ENCODE measurements at regions not wholly inside any gene's neighbourhood (a gene's known extent, or its start where the extent isn't known, plus 50 kb on each side); places are given as distances from the start of the nearest gene placed in this dataset.

DNA sequence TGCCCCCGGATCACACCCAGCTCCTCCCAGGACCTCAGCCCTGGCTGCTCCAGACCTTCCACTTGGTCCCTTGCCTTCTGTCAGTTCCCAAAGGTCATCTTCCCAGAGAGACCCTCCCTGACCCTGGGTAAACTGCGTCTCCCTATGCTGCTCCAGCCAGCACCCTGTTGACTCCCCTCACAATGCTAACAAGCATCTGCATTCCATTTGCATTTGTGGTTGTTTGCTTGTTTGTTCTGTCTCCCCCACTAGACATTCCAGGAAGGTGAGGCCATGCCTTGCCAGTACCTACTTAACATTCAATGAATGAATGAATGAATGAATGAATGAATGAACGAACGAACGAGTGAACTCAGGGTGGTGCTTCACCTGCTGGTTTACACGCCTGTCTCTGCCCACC lies 171.2 kb downstream of the WSCD1 start:
- intact Hi-C loops (cut with micrococcal nuclease) (no loop called here), dilution Hi-C loops (cut with HindIII; ENCODE audit: low sequenced_read_pairs, unreplicated experiment) (no loop called here), in situ Hi-C loops (cut with MboI; ENCODE audit: low sequenced_read_pairs) (no loop called here)
- H3K23ac ChIP-seq (ENCODE audit: low read depth, low read length) = no peak overlapping the region
- no peaks in the 10 kb centered on the region for H3K9me1 ChIP-seq (ENCODE audit: insufficient read depth, low read length)
- no peak overlapping the region for H4K91ac ChIP-seq (ENCODE audit: insufficient read depth, low read depth, low read length)
- no peak overlapping the region for H3K18ac ChIP-seq (ENCODE audit: low read depth, low read length)
- no peak overlapping the region for H2AK5ac ChIP-seq (ENCODE audit: low read depth, low read length)
- H3K36me3 ChIP-seq (ENCODE audit: control insufficient read depth, insufficient read depth, low read length) = no peaks in the 10 kb centered on the region
- H2BK15ac ChIP-seq (ENCODE audit: low read depth, low read length) = no peak overlapping the region
- TF ChIP-seq RAD21 (IDR thresholded peaks at IDR 0.05; ENCODE audit: low read length) = no peak
- DNase-seq (no peak), ATAC-seq (ENCODE audit: low read depth) (no peak)
- H3K14ac ChIP-seq (replicated peaks; ENCODE audit: low read depth, low read length) = no peak overlapping the region
- H3K27ac ChIP-seq (ENCODE audit: insufficient read depth, low read length) = no peak overlapping the region
- no peak overlapping the region for H4K8ac ChIP-seq (ENCODE audit: low read depth in 2 of 2, low read length in 2 of 2)
- H3K56ac ChIP-seq (ENCODE audit: extremely low read depth, insufficient read depth, low read length) = no peak overlapping the region
- POLR2A ChIA-PET (ENCODE audit: unreplicated experiment) = no interaction called here
- WGBS, 2 experiments (ENCODE audit: extremely low coverage in 2 of 2, insufficient read length in 1 of 2) = no CpG with 5 or more reads among the region's 6 CpGs
- H4K5ac ChIP-seq (ENCODE audit: low read depth, low read length) = no peak overlapping the region
- H3K4me3 ChIP-seq (ENCODE audit: insufficient read depth, low read depth, low read length) = no peak overlapping the region
- no peak overlapping the region for H3K9ac ChIP-seq (ENCODE audit: low read depth, low read length)
- CTCF ChIA-PET = no interaction called here
- H2BK20ac ChIP-seq (ENCODE audit: low read depth, low read length) = no peak overlapping the region
- no peaks in the 10 kb centered on the region for H4K20me1 ChIP-seq (ENCODE audit: insufficient read depth, low read length)
- H3K79me1 ChIP-seq (ENCODE audit: low read depth in 1 of 2, low read length in 2 of 2) = no peaks in the 10 kb centered on the region
- no peaks in the 10 kb centered on the region for H3K4me1 ChIP-seq (ENCODE audit: control insufficient read depth, insufficient read depth, low read length)
- no peaks in the 10 kb centered on the region for H3K27me3 ChIP-seq (ENCODE audit: control insufficient read depth, insufficient read depth, low read length)
- H2BK120ac ChIP-seq (ENCODE audit: low read depth, low read length) = no peak overlapping the region
- H2BK5ac ChIP-seq (ENCODE audit: low read depth, low read length, poor library complexity, severe bottlenecking) = no peak overlapping the region
- no peak overlapping the region for H3K4ac ChIP-seq (ENCODE audit: low read depth, low read length)
- no peaks in the 10 kb centered on the region; the same call in 1 of the 2 replicates for H3K9me3 ChIP-seq (ENCODE audit: control insufficient read depth, insufficient read depth, low read length)
- no peak overlapping the region for H3K4me2 ChIP-seq (ENCODE audit: low read depth, low read length)
- no peak overlapping the region for H2AK9ac ChIP-seq (replicated peaks; ENCODE audit: low read depth, low read length, poor library complexity)
- BruUV-seq (replicated peaks) = no TSS peak
- no peak overlapping the region for H2AFZ ChIP-seq (replicated peaks; ENCODE audit: low read length, poor library complexity)

Measured in IMR-90 (cell line).